HepG2 (cell line): ENCODE measurements at regions not wholly inside any gene's neighbourhood (a gene's known extent, or its start where the extent isn't known, plus 50 kb on each side); places are given as distances from the start of the nearest gene placed in this dataset.

Experiments
- ATAC-seq: fragments of 200-7000 bp; cut with Tn5 transposase; 3 replicates; pipeline ENCODE4 v1.9.1; 2020; ENCODE audit warnings: mild to moderate bottlenecking, moderate library complexity
- BruUV-seq: library from RNA; stranded (reverse); fragments of 400-500 nt; replicated peaks from 2 replicates; lab custom pipeline; 2021; lab: Mats Ljungman, UMichigan
- CTCF ChIA-PET: fragments of 300-600 bp; formaldehyde crosslinking; extraction: SDS; loops from one replicate; lab custom pipeline; 2021; ENCODE audit warnings: low total read pairs, inconsistent platforms, low intra/inter-chr PET ratio; lab: Yijun Ruan, JAX
- POLR2A ChIA-PET: fragments of 350-600 bp; sonication (Branson Sonifier 250); formaldehyde crosslinking; loops from one replicate; lab custom pipeline; 2020; ENCODE audit warnings: antibody characterized with exemption, inconsistent platforms; lab: Yijun Ruan, JAX
- DNase-seq: peaks from one replicate; pipeline ENCODE4 v3.0.0-alpha.2; 2015; ENCODE audit warnings: low spot score
- FAIRE-seq: peaks from 3 replicates; lab custom pipeline; 2011; peaks lifted over from hg19 to GRCh38; lab: Jason Lieb, UNC
- H2AFZ ChIP-seq: one replicate; pipeline ENCODE4 v1.6.1; 2011; ENCODE audit warnings: low read length, inconsistent platforms
- H3K27ac ChIP-seq: fragments of 300-600 bp; 3 replicates; pipeline ENCODE4 v1.8.0; 2011; ENCODE audit warnings: mixed run types, mild to moderate bottlenecking, mixed read lengths, low read length, inconsistent platforms; ENCODE audit not compliant: insufficient read depth; ENCODE audit errors: extremely low read length
- H3K27me3 ChIP-seq, 2 experiments: fragments of 200-600 bp in 1 of 2; 2 replicates in 1 of 2; 3 replicates in 1 of 2; pipeline versions ENCODE4 v1.6.0 to v1.8.0; 2011; ENCODE audit warnings: low read length in 2 of 2, mild to moderate bottlenecking in 2 of 2, moderate library complexity in 2 of 2, inconsistent platforms in 1 of 2; ENCODE audit not compliant: insufficient read depth in 2 of 2, control insufficient read depth in 1 of 2
- H3K36me3 ChIP-seq, 2 experiments: fragments of 200-600 bp in 1 of 2; replicated peaks in 1 of 2; 2 replicates in 1 of 2; 3 replicates in 1 of 2; pipeline versions ENCODE4 v1.5.1 to v1.8.0; 2011; ENCODE audit warnings: low read length in 2 of 2, inconsistent platforms in 1 of 2; ENCODE audit not compliant: insufficient read depth in 2 of 2, control insufficient read depth in 1 of 2
- H3K4me1 ChIP-seq: 2 replicates; pipeline ENCODE4 v1.5.1; 2012; ENCODE audit warnings: low read length, inconsistent platforms; ENCODE audit not compliant: insufficient read depth
- H3K4me2 ChIP-seq: 2 replicates; pipeline ENCODE4 v1.6.0; 2011; ENCODE audit warnings: low read depth, low read length, inconsistent platforms
- H3K4me3 ChIP-seq, 3 experiments: fragments of 200-600 bp in 1 of 3; sonication (generic), shearing (Covaris generic) in 1 of 3; replicated peaks in 1 of 3; 2 replicates each; pipeline ENCODE4 v1.5.1; 2011 to 2016; ENCODE audit warnings: low read length in 3 of 3, inconsistent platforms in 2 of 3, low read depth in 2 of 3, mild to moderate bottlenecking in 2 of 3, control low read depth in 1 of 3, mixed read lengths in 1 of 3; ENCODE audit not compliant: insufficient read depth in 1 of 3
- H3K79me2 ChIP-seq: one replicate; pipeline ENCODE4 v1.6.1; 2011; ENCODE audit warnings: low read length, inconsistent platforms; ENCODE audit not compliant: insufficient read depth
- H3K9ac ChIP-seq: 2 replicates; pipeline ENCODE4 v1.6.0; 2011; ENCODE audit warnings: mild to moderate bottlenecking, low read depth, low read length, inconsistent platforms; ENCODE audit not compliant: insufficient read depth
- H3K9me3 ChIP-seq: 2 replicates; pipeline ENCODE4 v1.5.1; 2012; ENCODE audit warnings: mild to moderate bottlenecking, low read length
- H4K20me1 ChIP-seq: 2 replicates; pipeline ENCODE4 v1.6.0; 2011; ENCODE audit warnings: inconsistent platforms, mild to moderate bottlenecking, low read length, moderate library complexity; ENCODE audit not compliant: insufficient read depth
- CHD4 ChIP-seq: fragments of 200-600 bp; sonication (generic); IDR thresholded peaks from 2 replicates; pipeline ENCODE4 v1.7.0; 2017; ENCODE audit warnings: mild to moderate bottlenecking, low read length, borderline replicate concordance
- CTCF ChIP-seq: sonication (generic); formaldehyde crosslinking; IDR thresholded peaks from 2 replicates; pipeline ENCODE4 v1.5.0; 2020; ENCODE audit warnings: mild to moderate bottlenecking, missing genetic modification reagents, moderate library complexity
- HIC2 ChIP-seq: sonication (generic); formaldehyde crosslinking; IDR thresholded peaks from 2 replicates; pipeline ENCODE4 v1.9.0; 2022; ENCODE audit warnings: low read depth, missing genetic modification reagents
- MYC ChIP-seq: sonication (generic); formaldehyde crosslinking; IDR thresholded peaks from 2 replicates; pipeline ENCODE4 v1.9.0; 2021; ENCODE audit warnings: missing genetic modification reagents, borderline replicate concordance
- NPAS2 ChIP-seq: sonication (generic); formaldehyde crosslinking; IDR thresholded peaks from 2 replicates; pipeline ENCODE4 v1.8.0; 2022; ENCODE audit warnings: mild to moderate bottlenecking, missing genetic modification reagents, borderline replicate concordance
- PHB2 ChIP-seq: fragments of 450-650 bp; IDR thresholded peaks from 2 replicates; pipeline ENCODE4 v1.6.1; 2018; ENCODE audit not compliant: partially characterized antibody
- POLR2A ChIP-seq, 2 experiments: IDR thresholded peaks; 2 replicates each; pipeline ENCODE4 v1.6.1; 2011; ENCODE audit warnings: low read depth in 2 of 2, low read length in 2 of 2, mild to moderate bottlenecking in 1 of 2, moderate library complexity in 1 of 2; ENCODE audit not compliant: insufficient read depth in 1 of 2
- ZNF546 ChIP-seq: sonication (generic); formaldehyde crosslinking; conservative IDR thresholded peaks from 2 replicates; pipeline ENCODE4 v1.8.1; 2023; ENCODE audit warnings: mild to moderate bottlenecking, missing genetic modification reagents
- WGBS: methylation state at CpG from one replicate; pipeline ENCODE4 v1.1.6; 2017; ENCODE audit warnings: low lambda C conversion rate; 5-methylcytosine and 5-hydroxymethylcytosine counted together
- in situ Hi-C: cut with HindIII; loops from 2 replicates; pipeline ENCODE4 v1.10.0; 2017; ENCODE audit warnings: low pct_unique_long_range_greater_than_20kb; ENCODE audit not compliant: extremely low pct_ligation_motif_present
- intact Hi-C: fragments of 100-400 bp; cut with micrococcal nuclease; formaldehyde crosslinking; loops from one replicate; pipeline ENCODE4 v1.10.0; 2022; ENCODE audit not compliant: unreplicated experiment
- TF ChIP-seq, protein P1 (sequence below): sonication (generic); formaldehyde crosslinking; IDR thresholded peaks from 2 replicates; pipeline ENCODE4 v1.9.0; 2021; ENCODE audit warnings: missing genetic modification reagents, mild to moderate bottlenecking, borderline replicate concordance
- TF ChIP-seq, protein P2 (sequence below): sonication (generic); formaldehyde crosslinking; IDR thresholded peaks from 2 replicates; pipeline ENCODE4 v1.4.0; 2020; ENCODE audit warnings: missing genetic modification reagents

DNA sequence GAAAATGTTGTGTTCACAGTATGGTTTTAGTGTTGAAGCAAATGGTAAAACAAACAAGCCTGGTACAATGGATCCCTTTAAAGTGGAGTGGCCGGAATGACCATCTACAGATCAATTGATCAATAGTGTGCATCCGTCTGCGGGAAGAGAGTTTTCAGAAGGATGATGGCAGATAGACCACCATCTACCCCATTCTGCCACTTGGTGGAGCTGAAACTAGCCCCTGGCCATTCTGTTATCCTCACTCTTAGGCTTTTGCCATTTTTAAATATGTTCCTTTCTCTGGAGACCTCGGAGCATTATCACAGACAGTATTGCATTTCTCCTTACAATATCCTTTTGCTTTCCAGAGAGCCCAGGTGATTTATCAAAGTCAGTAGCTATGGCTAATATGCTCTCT, 258.9 kb upstream of the CFAP20DC start:
- TF ChIP-seq PHB2 (no peak), POLR2A (IDR thresholded peaks at IDR 0.05; ENCODE audit: insufficient read depth in 1 of 2, low read depth in 2 of 2, low read length in 2 of 2) (no peak), CHD4 (no peak), CTCF (CRISPR knock-in tag) (peak; percentile 22; the same call in 1 of the 2 replicates), ZNF546 (CRISPR knock-in tag) (no peak)
- FAIRE-seq = no peak
- ATAC-seq = peak; percentile 50; the same call in 2 of the 3 replicates
- in situ Hi-C loops (no loop called here), intact Hi-C loops (no loop called here)
- Histone ChIP-seq H3K9me3 (no peaks in the 10 kb centered on the region), H3K36me3 (no peaks in the 10 kb centered on the region), H4K20me1 (no peaks in the 10 kb centered on the region), H3K4me2 (no peak overlapping the region), H2AFZ (no peak overlapping the region), H3K9ac (no peak overlapping the region), H3K27me3 (no peaks in the 10 kb centered on the region), H3K4me1 (no peaks in the 10 kb centered on the region), H3K79me2 (no peaks in the 10 kb centered on the region), H3K27ac (no peak overlapping the region), H3K4me3 (no peak overlapping the region)
- CTCF ChIA-PET = no interaction called here
- WGBS = 0% methylated on average over 2 of the region's 4 CpGs
- POLR2A ChIA-PET = no interaction called here
- no TSS peak for BruUV-seq
- no peak for DNase-seq

- no TSS peak for BruUV-seq
- H3K36me3 ChIP-seq = no peaks in the 10 kb centered on the region
- H3K4me2 ChIP-seq = no peak overlapping the region
- ATAC-seq (no peak), DNase-seq (no peak), FAIRE-seq (no peak)
- no peak overlapping the region for H3K4me3 ChIP-seq
- no peaks in the 10 kb centered on the region for H4K20me1 ChIP-seq
- in situ Hi-C loops = no loop called here
- 0% methylated on average over 1 of the region's 1 CpG for WGBS
- no peaks in the 10 kb centered on the region for H3K4me1 ChIP-seq
- no peaks in the 10 kb centered on the region for H3K79me2 ChIP-seq
- no peak overlapping the region for H3K27ac ChIP-seq
- no peak overlapping the region for H3K9ac ChIP-seq
- no peaks in the 10 kb centered on the region for H3K9me3 ChIP-seq
- ChIA-PET POLR2A (no interaction called here), CTCF (no interaction called here)
- H2AFZ ChIP-seq = no peak overlapping the region
- H3K27me3 ChIP-seq = no peaks in the 10 kb centered on the region
- intact Hi-C loops = no loop called here
- TF ChIP-seq, protein P1, sequence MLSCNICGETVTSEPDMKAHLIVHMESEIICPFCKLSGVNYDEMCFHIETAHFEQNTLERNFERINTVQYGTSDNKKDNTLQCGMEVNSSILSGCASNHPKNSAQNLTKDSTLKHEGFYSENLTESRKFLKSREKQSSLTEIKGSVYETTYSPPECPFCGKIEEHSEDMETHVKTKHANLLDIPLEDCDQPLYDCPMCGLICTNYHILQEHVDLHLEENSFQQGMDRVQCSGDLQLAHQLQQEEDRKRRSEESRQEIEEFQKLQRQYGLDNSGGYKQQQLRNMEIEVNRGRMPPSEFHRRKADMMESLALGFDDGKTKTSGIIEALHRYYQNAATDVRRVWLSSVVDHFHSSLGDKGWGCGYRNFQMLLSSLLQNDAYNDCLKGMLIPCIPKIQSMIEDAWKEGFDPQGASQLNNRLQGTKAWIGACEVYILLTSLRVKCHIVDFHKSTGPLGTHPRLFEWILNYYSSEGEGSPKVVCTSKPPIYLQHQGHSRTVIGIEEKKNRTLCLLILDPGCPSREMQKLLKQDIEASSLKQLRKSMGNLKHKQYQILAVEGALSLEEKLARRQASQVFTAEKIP (CRISPR knock-in tag) = no peak
- TF ChIP-seq HIC2 (CRISPR knock-in tag) (no peak), NPAS2 (CRISPR knock-in tag) (no peak), MYC (CRISPR knock-in tag) (no peak)
- TF ChIP-seq, protein P2, sequence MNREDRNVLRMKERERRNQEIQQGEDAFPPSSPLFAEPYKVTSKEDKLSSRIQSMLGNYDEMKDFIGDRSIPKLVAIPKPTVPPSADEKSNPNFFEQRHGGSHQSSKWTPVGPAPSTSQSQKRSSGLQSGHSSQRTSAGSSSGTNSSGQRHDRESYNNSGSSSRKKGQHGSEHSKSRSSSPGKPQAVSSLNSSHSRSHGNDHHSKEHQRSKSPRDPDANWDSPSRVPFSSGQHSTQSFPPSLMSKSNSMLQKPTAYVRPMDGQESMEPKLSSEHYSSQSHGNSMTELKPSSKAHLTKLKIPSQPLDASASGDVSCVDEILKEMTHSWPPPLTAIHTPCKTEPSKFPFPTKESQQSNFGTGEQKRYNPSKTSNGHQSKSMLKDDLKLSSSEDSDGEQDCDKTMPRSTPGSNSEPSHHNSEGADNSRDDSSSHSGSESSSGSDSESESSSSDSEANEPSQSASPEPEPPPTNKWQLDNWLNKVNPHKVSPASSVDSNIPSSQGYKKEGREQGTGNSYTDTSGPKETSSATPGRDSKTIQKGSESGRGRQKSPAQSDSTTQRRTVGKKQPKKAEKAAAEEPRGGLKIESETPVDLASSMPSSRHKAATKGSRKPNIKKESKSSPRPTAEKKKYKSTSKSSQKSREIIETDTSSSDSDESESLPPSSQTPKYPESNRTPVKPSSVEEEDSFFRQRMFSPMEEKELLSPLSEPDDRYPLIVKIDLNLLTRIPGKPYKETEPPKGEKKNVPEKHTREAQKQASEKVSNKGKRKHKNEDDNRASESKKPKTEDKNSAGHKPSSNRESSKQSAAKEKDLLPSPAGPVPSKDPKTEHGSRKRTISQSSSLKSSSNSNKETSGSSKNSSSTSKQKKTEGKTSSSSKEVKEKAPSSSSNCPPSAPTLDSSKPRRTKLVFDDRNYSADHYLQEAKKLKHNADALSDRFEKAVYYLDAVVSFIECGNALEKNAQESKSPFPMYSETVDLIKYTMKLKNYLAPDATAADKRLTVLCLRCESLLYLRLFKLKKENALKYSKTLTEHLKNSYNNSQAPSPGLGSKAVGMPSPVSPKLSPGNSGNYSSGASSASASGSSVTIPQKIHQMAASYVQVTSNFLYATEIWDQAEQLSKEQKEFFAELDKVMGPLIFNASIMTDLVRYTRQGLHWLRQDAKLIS = no peak
Measured at GRCh38 chr3:59308001-59308400, 258.2 kb upstream of the CFAP20DC start.
